NCI-H2227 treated with DMSO at 0.1 percent for 48 hours (cell line): ENCODE measurements at regions not wholly inside any gene's neighbourhood (a gene's known extent, or its start where the extent isn't known, plus 50 kb on each side); places are given as distances from the start of the nearest gene placed in this dataset.
A peak's percentile ranks its signal among the peaks of the same experiment; 100 is the strongest.

Source experiments
- DNase-seq: peaks from one replicate; lab custom pipeline; 2025; lab: John Stamatoyannopoulos, UW

GRCh38 chr5:124583469-124584350 is 162.7 kb downstream of the ZNF608 start:
- no peak for DNase-seq

GRCh38 chr5:124582561-124582840 is 163.9 kb downstream of the ZNF608 start:
- DNase-seq: no peak

GRCh38 chr5:124581738-124582560 is 164.5 kb downstream of the ZNF608 start:
- DNase-seq: no peak

GRCh38 chr5:124580925-124581737 is 165.3 kb downstream of the ZNF608 start:
- DNase-seq: no peak

GRCh38 chr5:124580512-124580911 is 165.9 kb downstream of the ZNF608 start:
- no peak for DNase-seq

- no peak for DNase-seq
Measured at GRCh38 chr5:124576848-124577409, 169.5 kb downstream of the ZNF608 start.

GRCh38 chr5:124575725-124576124 is 170.7 kb downstream of the ZNF608 start:
- DNase-seq: no peak

GRCh38 chr5:124574521-124575436 is 171.7 kb downstream of the ZNF608 start:
- DNase-seq: no peak

GRCh38 chr5:124572971-124573370 is 173.5 kb downstream of the ZNF608 start:
- peak; percentile 12 for DNase-seq

- DNase-seq: no peak
Measured at GRCh38 chr5:124570285-124571035, 176.0 kb downstream of the ZNF608 start.

GRCh38 chr5:124566875-124567450 is 179.5 kb downstream of the ZNF608 start:
- DNase-seq: no peak

- DNase-seq: no peak
Measured at GRCh38 chr5:124561451-124561850, 185.0 kb downstream of the ZNF608 start.

- no peak for DNase-seq
Measured at GRCh38 chr5:124560370-124560769, 186.1 kb downstream of the ZNF608 start.

- DNase-seq: no peak
Measured at GRCh38 chr5:124557761-124558160, 188.7 kb downstream of the ZNF608 start.

GRCh38 chr5:124554746-124555578 is 191.5 kb downstream of the ZNF608 start:
- no peak for DNase-seq

- DNase-seq: no peak
Measured at GRCh38 chr5:124553911-124554310, 192.5 kb downstream of the ZNF608 start.

GRCh38 chr5:124552526-124552925 is 193.9 kb downstream of the ZNF608 start:
- no peak for DNase-seq

GRCh38 chr5:124551939-124552279 is 194.5 kb downstream of the ZNF608 start:
- no peak for DNase-seq

GRCh38 chr5:124550731-124551130 is 195.7 kb downstream of the ZNF608 start:
- no peak for DNase-seq
